ENCODE measurements at regions not wholly inside any gene's neighbourhood (a gene's known extent, or its start where the extent isn't known, plus 50 kb on each side); places are given as distances from the start of the nearest gene placed in this dataset.
"Not testable (repeated sequence)": the region's sequence is repeated elsewhere in the genome, so short reads cannot be mapped to it uniquely, and the experiment has no call there.

DNA sequence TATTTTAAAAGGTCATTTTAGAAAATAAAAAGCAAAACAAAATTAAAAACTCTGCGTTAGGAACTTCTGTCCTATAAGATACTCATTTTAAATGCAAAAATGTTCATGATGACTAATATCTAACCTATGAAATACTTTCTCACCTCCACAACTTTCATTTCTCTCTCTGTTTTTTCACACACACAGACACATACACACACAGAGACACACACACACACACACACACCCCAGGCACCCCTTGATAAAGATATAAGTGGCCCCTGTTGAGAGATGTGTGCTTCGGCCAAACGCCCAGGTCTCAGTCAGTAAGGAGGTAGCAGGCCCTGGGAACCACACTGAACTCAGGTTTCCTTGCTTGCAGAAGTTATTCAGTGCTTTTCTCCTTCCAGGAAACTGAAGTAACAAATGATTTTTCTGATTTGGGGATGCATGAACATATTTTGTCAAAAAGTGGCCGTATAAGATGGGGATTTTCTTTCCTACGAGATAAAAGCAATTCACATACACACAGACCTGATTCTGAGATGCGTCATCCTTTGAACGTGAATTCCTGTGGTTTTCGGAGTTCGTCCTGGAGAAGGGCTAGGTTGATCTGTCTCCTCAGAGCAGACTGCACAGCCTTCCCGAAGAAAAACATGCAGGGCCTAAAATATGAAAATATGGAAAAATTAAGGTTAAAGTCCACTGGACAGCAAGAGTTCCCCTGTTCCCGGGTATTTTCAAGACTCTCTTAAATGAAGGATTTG, 306.8 kb upstream of the FOXQ1 start:
- no peak for DNase-seq (ENCODE audit: low read depth in 2 of 2)

- no peak for DNase-seq (ENCODE audit: low read depth in 2 of 2)
Measured at GRCh38 chr6:1003394-1004160, 308.3 kb upstream of the FOXQ1 start.

GRCh38 chr6:1002989-1003388, 308.9 kb upstream of the FOXQ1 start:
- no peak for DNase-seq (ENCODE audit: low read depth in 2 of 2)

GRCh38 chr6:1001655-1002349, 308.9 kb upstream of the EXOC2 start:
- no peak for DNase-seq (ENCODE audit: low read depth in 2 of 2)

- DNase-seq (ENCODE audit: low read depth in 2 of 2): no peak
Measured at GRCh38 chr6:999552-999951, 306.6 kb upstream of the EXOC2 start.

- no peak for DNase-seq (ENCODE audit: low read depth in 2 of 2)
Measured at GRCh38 chr6:998551-998950, 305.6 kb upstream of the EXOC2 start.

DNA sequence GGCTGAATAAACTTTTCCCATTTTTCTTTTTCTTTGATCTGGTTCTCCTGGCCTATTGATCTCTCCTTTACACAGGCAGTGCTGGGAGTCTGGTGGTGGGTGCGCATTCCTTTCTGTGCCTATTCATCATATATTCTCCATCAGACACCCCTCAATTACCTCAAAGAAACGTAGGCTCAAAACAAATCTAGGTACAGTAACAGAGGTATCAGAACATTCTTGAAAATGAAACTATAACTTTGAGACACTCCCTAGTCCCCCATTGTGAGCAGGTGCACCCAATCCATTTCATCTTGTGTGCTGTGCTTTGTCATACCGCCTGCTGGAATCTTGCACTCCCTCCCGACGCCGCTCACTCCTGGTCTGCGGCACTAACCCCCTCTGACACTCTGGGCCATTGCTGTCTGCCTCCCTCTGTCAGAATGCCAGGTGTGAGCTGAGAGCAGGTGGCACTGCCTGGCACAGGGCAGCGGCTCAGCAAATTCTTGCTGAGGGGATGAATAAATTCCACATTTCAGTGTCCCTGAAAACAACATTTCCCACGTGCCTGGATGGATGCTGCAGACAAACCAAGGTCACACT, 303.4 kb upstream of the EXOC2 start:
- DNase-seq (ENCODE audit: low read depth in 2 of 2): no peak

- DNase-seq (ENCODE audit: low read depth in 2 of 2): no peak
Measured at GRCh38 chr6:991192-991591, 298.3 kb upstream of the EXOC2 start.

- no peak for DNase-seq (ENCODE audit: low read depth in 2 of 2)
Measured at GRCh38 chr6:984031-984430, 291.1 kb upstream of the EXOC2 start.

DNA sequence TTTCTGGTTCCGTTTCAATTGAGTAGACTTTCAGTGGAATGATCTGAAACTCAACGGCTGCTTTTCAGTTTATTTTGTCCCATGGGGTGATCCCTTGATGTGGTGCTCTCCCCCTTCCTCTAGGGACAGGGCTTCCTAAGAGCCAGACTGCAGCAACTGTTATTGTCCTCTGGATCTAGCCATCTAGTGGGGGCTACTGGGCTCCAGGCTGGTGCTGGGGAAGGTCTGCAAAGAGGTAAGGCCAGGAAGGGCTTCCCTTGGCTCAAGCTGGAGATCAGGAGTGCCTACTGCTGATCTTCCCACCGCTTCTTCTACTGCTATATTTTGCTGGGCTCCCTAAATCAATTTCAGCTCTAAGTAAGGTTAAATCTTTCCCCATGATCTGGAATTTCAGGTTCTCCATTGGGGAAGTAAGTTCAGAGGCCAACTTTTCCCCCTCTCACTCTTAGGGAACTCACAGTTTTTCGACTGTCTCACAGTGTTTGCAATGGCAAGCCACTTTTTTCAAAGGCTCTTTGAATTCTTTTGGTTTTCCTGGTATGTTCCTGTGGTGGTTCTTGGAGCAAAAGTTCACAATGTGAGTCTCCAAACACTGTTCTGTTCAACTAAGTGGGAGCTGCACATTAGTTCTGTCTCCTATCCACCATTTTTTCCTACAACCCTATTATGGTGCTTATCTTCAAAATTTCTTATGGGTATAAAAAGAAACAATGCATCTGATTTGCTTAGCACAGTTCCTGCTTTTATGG, 286.2 kb upstream of the EXOC2 start:
- no peak for DNase-seq (ENCODE audit: low read depth in 2 of 2)

DNA sequence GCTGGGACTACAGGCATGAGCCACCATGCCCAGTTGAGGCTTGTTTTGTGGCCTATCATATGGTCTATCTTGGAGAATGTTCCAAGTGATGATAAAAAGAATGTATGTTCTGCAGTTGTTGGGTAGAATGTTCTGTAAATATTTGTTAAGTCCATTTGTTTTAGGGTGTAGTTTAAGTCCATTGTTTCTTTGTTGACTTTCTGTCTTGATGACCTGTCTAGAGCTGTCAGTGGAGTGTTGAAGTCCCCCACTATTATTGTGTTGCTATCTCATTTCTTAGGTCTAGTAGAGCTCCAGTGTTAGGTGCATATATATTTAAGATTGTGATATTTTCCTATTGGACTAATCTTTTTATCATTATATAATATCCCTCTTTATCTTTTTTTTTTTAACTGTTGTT, 284.3 kb upstream of the EXOC2 start:
- DNase-seq (ENCODE audit: low read depth in 2 of 2): not testable (repeated sequence)

DNA sequence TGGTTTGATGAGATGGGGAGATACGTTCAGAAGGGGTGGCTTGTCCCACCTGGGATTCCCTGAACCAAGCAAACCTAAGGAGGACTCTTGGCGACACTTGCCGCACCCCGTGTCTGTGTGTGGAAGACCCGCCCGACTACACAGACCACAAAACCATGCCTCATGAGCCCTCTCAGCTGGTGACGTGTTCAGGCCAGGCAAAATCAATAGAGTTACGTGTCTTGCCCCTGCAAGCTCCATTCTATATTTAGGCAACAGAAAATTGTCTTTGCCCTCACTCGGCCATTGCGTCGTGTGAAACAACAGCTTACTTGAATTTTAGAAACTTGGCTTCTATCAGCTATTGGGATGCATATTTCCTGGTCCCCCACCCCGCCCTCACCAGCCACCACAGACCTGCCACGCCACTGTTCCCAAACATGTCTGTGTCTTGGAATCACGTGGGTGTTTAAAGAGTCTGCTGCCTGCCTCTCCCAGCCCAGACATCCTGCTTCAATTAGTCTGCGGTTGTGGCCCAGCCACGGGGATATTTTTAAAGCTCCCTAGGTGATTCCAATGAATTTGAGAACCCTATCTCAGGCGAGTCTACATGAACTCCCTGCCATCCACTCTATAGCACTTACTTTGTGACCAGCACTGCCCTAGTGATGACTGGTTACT, 279.2 kb upstream of the EXOC2 start:
- no peak for DNase-seq (ENCODE audit: low read depth in 2 of 2)

- DNase-seq (ENCODE audit: low read depth in 2 of 2): no peak
Measured at GRCh38 chr6:968791-969190, 275.9 kb upstream of the EXOC2 start.

- DNase-seq (ENCODE audit: low read depth in 2 of 2): no peak
Measured at GRCh38 chr6:967701-968100, 274.8 kb upstream of the EXOC2 start.

- no peak for DNase-seq (ENCODE audit: low read depth in 2 of 2)
Measured at GRCh38 chr6:965343-965742, 272.4 kb upstream of the EXOC2 start.

DNA sequence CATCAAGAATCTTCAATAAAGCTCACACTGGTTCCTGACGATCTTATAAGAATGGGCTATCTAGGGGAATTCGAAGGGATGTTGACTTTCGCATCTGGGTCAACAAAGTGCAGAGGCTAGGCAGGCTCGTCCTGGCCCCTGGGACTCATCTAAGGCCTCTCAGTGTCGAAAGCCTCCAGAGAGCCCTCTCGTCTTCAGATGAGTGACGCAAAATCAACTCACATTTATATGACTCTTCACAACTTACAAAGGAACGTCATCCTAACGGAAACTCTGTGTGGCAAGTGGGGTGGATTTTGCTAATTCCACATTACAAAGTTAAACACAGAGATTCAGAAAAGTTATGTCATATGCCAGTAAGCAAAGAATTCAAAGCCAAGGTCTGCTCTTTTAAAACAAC, 270.5 kb upstream of the EXOC2 start:
- no peak for DNase-seq (ENCODE audit: low read depth in 2 of 2)

GRCh38 chr6:961407-961960, 268.5 kb upstream of the EXOC2 start:
- DNase-seq (ENCODE audit: low read depth in 2 of 2): no peak

DNA sequence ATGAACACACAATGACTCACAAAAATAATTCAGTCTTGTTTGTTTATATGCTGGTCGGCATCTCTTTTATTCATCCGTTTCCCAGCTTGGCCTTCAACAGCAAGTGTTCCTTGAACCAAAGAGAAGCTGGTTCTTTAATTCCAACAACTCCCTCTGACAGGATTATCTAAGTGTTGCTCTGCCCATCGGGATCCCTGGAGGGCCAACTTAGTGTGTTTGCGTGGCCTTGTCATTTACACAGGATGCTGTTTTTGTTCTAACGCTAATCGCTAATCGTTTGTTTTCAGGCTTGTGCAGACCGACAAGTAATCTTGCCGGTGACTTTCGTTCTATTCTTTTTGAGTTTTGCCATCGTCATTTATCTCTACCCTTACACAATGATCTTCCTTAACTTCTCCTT, 267.4 kb upstream of the EXOC2 start:
- no peak for DNase-seq (ENCODE audit: low read depth in 2 of 2)

DNA sequence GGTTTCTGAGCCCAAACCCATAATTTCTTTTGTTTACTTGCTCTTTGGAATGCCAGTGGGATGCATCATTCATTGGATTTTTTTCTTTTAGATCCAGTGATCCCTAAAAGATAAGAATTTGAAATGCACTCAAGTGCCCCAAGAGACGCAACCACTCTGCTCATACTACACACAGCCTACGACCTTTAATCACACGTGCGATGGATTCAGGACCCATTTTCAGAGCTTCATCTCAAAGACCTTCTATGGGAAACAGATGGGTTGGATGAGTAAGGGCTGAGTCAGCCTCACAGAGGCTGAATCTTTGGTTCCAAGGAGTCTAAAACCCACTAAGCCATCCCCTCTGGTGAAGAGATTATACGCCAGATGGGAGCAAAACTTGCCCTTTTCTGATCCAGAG, 265.5 kb upstream of the EXOC2 start:
- no peak for DNase-seq (ENCODE audit: low read depth in 2 of 2)

- DNase-seq (ENCODE audit: low read depth in 2 of 2): no peak
Measured at GRCh38 chr6:951399-952181, 258.7 kb upstream of the EXOC2 start.
